Activated CD4-positive, alpha-beta T cell treated with anti-CD3 and anti-CD28 coated beads, Interleukin-2, amount 10 ng/mL, durations not matched to agents 24 days and 14 days (primary cell): ENCODE measurements at regions not wholly inside any gene's neighbourhood (a gene's known extent, or its start where the extent isn't known, plus 50 kb on each side); places are given as distances from the start of the nearest gene placed in this dataset.
"Not testable (repeated sequence)": the region's sequence is repeated elsewhere in the genome, so short reads cannot be mapped to it uniquely, and the experiment has no call there.

Experiments used
- DNase-seq: peaks from one replicate; pipeline ENCODE4 v3.0.0; 2022
- H3K27ac Mint-ChIP-seq: one replicate; pipeline ENCODE4 v1.8.0; 2022; ENCODE audit warnings: mild to moderate bottlenecking, mixed read lengths
- H3K27me3 Mint-ChIP-seq: one replicate; pipeline ENCODE4 v1.8.0; 2022; ENCODE audit warnings: mixed read lengths
- H3K36me3 Mint-ChIP-seq: one replicate; pipeline ENCODE4 v1.8.0; 2022; ENCODE audit warnings: low read depth, mild to moderate bottlenecking, mixed read lengths
- H3K4me1 Mint-ChIP-seq: one replicate; pipeline ENCODE4 v1.8.0; 2021; ENCODE audit warnings: mixed read lengths
- H3K4me3 Mint-ChIP-seq: one replicate; pipeline ENCODE4 v1.8.0; 2022; ENCODE audit warnings: mild to moderate bottlenecking, moderate library complexity, mixed read lengths
- H3K9me3 Mint-ChIP-seq: one replicate; pipeline ENCODE4 v1.8.0; 2021; ENCODE audit warnings: mixed read lengths
- intact Hi-C: fragments of 100-400 bp; cut with micrococcal nuclease; formaldehyde crosslinking; loops from one replicate; pipeline ENCODE4 v1.15.1; 2023

GRCh38 chr2:21356086-21356856, 232.5 kb downstream of the TDRD15 start:
- Mint-ChIP-seq H3K4me1 (no peaks in the 10 kb centered on the region), H3K36me3 (no peaks in the 10 kb centered on the region), H3K27ac (no peak overlapping the region), H3K27me3 (no peaks in the 10 kb centered on the region), H3K9me3 (no peaks in the 10 kb centered on the region), H3K4me3 (no peak overlapping the region)
- DNase-seq, result no peak
- intact Hi-C loops, result no loop called here

- H3K27ac Mint-ChIP-seq, result no peak overlapping the region
- H3K36me3 Mint-ChIP-seq, result no peaks in the 10 kb centered on the region
- H3K4me3 Mint-ChIP-seq, result no peak overlapping the region
- no peaks in the 10 kb centered on the region for H3K4me1 Mint-ChIP-seq
- no peak for DNase-seq
- H3K9me3 Mint-ChIP-seq, result no peaks in the 10 kb centered on the region
- intact Hi-C loops, result no loop called here
- H3K27me3 Mint-ChIP-seq, result no peaks in the 10 kb centered on the region
Observed at GRCh38 chr2:21356857-21357255, 233.1 kb downstream of the TDRD15 start.

GRCh38 chr2:21358976-21359375, 235.2 kb downstream of the TDRD15 start:
- Mint-ChIP-seq H3K27me3 (no peaks in the 10 kb centered on the region), H3K36me3 (no peaks in the 10 kb centered on the region), H3K9me3 (no peaks in the 10 kb centered on the region), H3K27ac (no peak overlapping the region), H3K4me3 (no peak overlapping the region), H3K4me1 (no peaks in the 10 kb centered on the region)
- DNase-seq, result no peak
- intact Hi-C loops, result no loop called here

GRCh38 chr2:21361384-21361783, 237.6 kb downstream of the TDRD15 start:
- Mint-ChIP-seq H3K27ac (no peak overlapping the region), H3K9me3 (no peaks in the 10 kb centered on the region), H3K36me3 (no peaks in the 10 kb centered on the region), H3K27me3 (no peaks in the 10 kb centered on the region), H3K4me3 (no peak overlapping the region), H3K4me1 (no peaks in the 10 kb centered on the region)
- no peak for DNase-seq
- intact Hi-C loops, result no loop called here

- intact Hi-C loops, result no loop called here
- no peaks in the 10 kb centered on the region for H3K4me1 Mint-ChIP-seq
- DNase-seq, result no peak
- H3K9me3 Mint-ChIP-seq, result no peaks in the 10 kb centered on the region
- no peak overlapping the region for H3K27ac Mint-ChIP-seq
- no peak overlapping the region for H3K4me3 Mint-ChIP-seq
- H3K27me3 Mint-ChIP-seq, result no peaks in the 10 kb centered on the region
- H3K36me3 Mint-ChIP-seq, result no peaks in the 10 kb centered on the region
Observed at GRCh38 chr2:21361957-21362486, 238.3 kb downstream of the TDRD15 start.

GRCh38 chr2:21363364-21363763, 239.6 kb downstream of the TDRD15 start:
- H3K36me3 Mint-ChIP-seq, result no peaks in the 10 kb centered on the region
- no peaks in the 10 kb centered on the region for H3K27me3 Mint-ChIP-seq
- no peaks in the 10 kb centered on the region for H3K4me1 Mint-ChIP-seq
- no peak overlapping the region for H3K4me3 Mint-ChIP-seq
- intact Hi-C loops, result no loop called here
- no peak for DNase-seq
- H3K27ac Mint-ChIP-seq, result no peak overlapping the region
- H3K9me3 Mint-ChIP-seq, result no peaks in the 10 kb centered on the region

GRCh38 chr2:21367421-21367820, 243.7 kb downstream of the TDRD15 start:
- Mint-ChIP-seq H3K27me3 (no peaks in the 10 kb centered on the region), H3K9me3 (no peaks in the 10 kb centered on the region), H3K27ac (no peak overlapping the region), H3K4me1 (no peaks in the 10 kb centered on the region), H3K4me3 (no peak overlapping the region), H3K36me3 (no peaks in the 10 kb centered on the region)
- no peak for DNase-seq
- intact Hi-C loops, result no loop called here

GRCh38 chr2:21369787-21370186, 246.0 kb downstream of the TDRD15 start:
- Mint-ChIP-seq H3K9me3 (no peaks in the 10 kb centered on the region), H3K4me3 (no peak overlapping the region), H3K27me3 (no peaks in the 10 kb centered on the region), H3K36me3 (no peaks in the 10 kb centered on the region), H3K4me1 (no peaks in the 10 kb centered on the region), H3K27ac (no peak overlapping the region)
- DNase-seq, result no peak
- intact Hi-C loops, result no loop called here

GRCh38 chr2:21371499-21372003, 247.8 kb downstream of the TDRD15 start:
- H3K27ac Mint-ChIP-seq, result no peak overlapping the region
- H3K4me3 Mint-ChIP-seq, result no peak overlapping the region
- no peaks in the 10 kb centered on the region for H3K27me3 Mint-ChIP-seq
- intact Hi-C loops, result no loop called here
- no peaks in the 10 kb centered on the region for H3K9me3 Mint-ChIP-seq
- DNase-seq, result no peak
- H3K36me3 Mint-ChIP-seq, result no peaks in the 10 kb centered on the region
- H3K4me1 Mint-ChIP-seq, result no peaks in the 10 kb centered on the region

- no peaks in the 10 kb centered on the region for H3K4me1 Mint-ChIP-seq
- no peak overlapping the region for H3K4me3 Mint-ChIP-seq
- no peaks in the 10 kb centered on the region for H3K27me3 Mint-ChIP-seq
- intact Hi-C loops, result no loop called here
- H3K36me3 Mint-ChIP-seq, result no peaks in the 10 kb centered on the region
- no peaks in the 10 kb centered on the region for H3K9me3 Mint-ChIP-seq
- no peak overlapping the region for H3K27ac Mint-ChIP-seq
- DNase-seq, result no peak
Observed at GRCh38 chr2:21372654-21373053, 248.9 kb downstream of the TDRD15 start.

GRCh38 chr2:21376864-21377263, 253.1 kb downstream of the TDRD15 start:
- H3K27ac Mint-ChIP-seq, result no peak overlapping the region
- H3K27me3 Mint-ChIP-seq, result no peaks in the 10 kb centered on the region
- H3K36me3 Mint-ChIP-seq, result no peaks in the 10 kb centered on the region
- no peaks in the 10 kb centered on the region for H3K9me3 Mint-ChIP-seq
- DNase-seq, result no peak
- H3K4me1 Mint-ChIP-seq, result no peaks in the 10 kb centered on the region
- H3K4me3 Mint-ChIP-seq, result no peak overlapping the region
- intact Hi-C loops, result no loop called here

GRCh38 chr2:21379140-21379539, 255.4 kb downstream of the TDRD15 start:
- no peaks in the 10 kb centered on the region for H3K9me3 Mint-ChIP-seq
- H3K36me3 Mint-ChIP-seq, result no peaks in the 10 kb centered on the region
- intact Hi-C loops, result no loop called here
- DNase-seq, result no peak
- H3K4me1 Mint-ChIP-seq, result no peaks in the 10 kb centered on the region
- no peaks in the 10 kb centered on the region for H3K27me3 Mint-ChIP-seq
- no peak overlapping the region for H3K27ac Mint-ChIP-seq
- no peak overlapping the region for H3K4me3 Mint-ChIP-seq

- DNase-seq, H3K36me3 Mint-ChIP-seq, H3K27me3 Mint-ChIP-seq, intact Hi-C loops, H3K9me3 Mint-ChIP-seq, H3K4me1 Mint-ChIP-seq, H3K27ac Mint-ChIP-seq, H3K4me3 Mint-ChIP-seq: not testable (repeated sequence)
Observed at GRCh38 chr2:21379668-21380067, 255.9 kb downstream of the TDRD15 start.

GRCh38 chr2:21381421-21381820, 257.7 kb downstream of the TDRD15 start:
- Mint-ChIP-seq H3K27ac (no peak overlapping the region), H3K9me3 (no peaks in the 10 kb centered on the region), H3K4me3 (no peak overlapping the region), H3K27me3 (no peaks in the 10 kb centered on the region), H3K36me3 (no peaks in the 10 kb centered on the region), H3K4me1 (no peaks in the 10 kb centered on the region)
- DNase-seq, result no peak
- intact Hi-C loops, result no loop called here
